ENCODE measurements at regions not wholly inside any gene's neighbourhood (a gene's known extent, or its start where the extent isn't known, plus 50 kb on each side); places are given as distances from the start of the nearest gene placed in this dataset.

- TF ChIP-seq, protein P1, sequence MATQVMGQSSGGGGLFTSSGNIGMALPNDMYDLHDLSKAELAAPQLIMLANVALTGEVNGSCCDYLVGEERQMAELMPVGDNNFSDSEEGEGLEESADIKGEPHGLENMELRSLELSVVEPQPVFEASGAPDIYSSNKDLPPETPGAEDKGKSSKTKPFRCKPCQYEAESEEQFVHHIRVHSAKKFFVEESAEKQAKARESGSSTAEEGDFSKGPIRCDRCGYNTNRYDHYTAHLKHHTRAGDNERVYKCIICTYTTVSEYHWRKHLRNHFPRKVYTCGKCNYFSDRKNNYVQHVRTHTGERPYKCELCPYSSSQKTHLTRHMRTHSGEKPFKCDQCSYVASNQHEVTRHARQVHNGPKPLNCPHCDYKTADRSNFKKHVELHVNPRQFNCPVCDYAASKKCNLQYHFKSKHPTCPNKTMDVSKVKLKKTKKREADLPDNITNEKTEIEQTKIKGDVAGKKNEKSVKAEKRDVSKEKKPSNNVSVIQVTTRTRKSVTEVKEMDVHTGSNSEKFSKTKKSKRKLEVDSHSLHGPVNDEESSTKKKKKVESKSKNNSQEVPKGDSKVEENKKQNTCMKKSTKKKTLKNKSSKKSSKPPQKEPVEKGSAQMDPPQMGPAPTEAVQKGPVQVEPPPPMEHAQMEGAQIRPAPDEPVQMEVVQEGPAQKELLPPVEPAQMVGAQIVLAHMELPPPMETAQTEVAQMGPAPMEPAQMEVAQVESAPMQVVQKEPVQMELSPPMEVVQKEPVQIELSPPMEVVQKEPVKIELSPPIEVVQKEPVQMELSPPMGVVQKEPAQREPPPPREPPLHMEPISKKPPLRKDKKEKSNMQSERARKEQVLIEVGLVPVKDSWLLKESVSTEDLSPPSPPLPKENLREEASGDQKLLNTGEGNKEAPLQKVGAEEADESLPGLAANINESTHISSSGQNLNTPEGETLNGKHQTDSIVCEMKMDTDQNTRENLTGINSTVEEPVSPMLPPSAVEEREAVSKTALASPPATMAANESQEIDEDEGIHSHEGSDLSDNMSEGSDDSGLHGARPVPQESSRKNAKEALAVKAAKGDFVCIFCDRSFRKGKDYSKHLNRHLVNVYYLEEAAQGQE (IDR thresholded peaks at IDR 0.05; ENCODE audit: insufficient read depth in 1 of 2, low read depth in 2 of 2, low read length in 2 of 2) = no peak
- no peak for TF ChIP-seq POLR2AphosphoS5 (IDR thresholded peaks at IDR 0.05; ENCODE audit: low read depth, low read length)
These were observed 601.7 kb upstream of the GBE1 start for GRCh38 chr3:82363131-82363530.
